ENCODE measurements at regions not wholly inside any gene's neighbourhood (a gene's known extent, or its start where the extent isn't known, plus 50 kb on each side); places are given as distances from the start of the nearest gene placed in this dataset.
"Not testable (repeated sequence)": the region's sequence is repeated elsewhere in the genome, so short reads cannot be mapped to it uniquely, and the experiment has no call there.

DNA sequence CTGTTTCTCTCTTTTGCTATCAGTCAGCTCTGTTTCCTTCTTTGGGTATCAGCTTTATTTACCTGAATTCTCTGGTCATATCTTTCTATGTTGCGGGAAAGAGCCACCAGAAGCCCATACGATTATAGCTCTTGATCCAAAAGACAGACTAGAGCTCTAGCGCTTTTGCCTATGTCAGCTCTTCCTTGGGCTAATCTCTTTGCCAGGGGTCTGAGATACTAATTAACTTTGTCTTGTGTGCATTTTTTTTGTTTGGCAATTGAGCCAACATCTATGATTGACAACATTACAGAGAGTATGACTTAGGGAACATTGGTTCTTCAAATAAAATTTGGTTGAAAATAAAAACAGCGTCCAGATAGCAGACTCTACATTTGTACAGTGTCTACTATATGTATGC is 603.0 kb downstream of the KCTD16 start:
- no peak for DNase-seq

DNA sequence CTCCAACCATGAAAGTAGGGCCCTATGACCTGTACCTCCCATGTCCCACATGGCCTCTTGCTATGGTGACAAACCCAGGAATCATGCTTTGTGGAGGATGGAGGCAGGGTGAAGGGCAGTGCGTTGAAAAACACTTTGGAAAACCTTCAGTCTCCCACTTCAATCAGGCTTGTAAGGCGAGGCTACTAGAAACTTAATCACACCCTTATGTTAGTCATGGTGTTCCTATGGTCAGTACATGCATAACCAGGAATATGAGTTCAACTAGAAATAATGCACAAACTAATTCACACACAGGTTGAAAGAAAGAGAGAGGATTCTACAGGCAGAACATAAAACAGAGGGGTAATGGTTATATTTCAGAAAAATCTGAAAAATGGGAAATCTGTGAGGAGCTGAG is 601.1 kb downstream of the KCTD16 start:
- no peak for DNase-seq

DNA sequence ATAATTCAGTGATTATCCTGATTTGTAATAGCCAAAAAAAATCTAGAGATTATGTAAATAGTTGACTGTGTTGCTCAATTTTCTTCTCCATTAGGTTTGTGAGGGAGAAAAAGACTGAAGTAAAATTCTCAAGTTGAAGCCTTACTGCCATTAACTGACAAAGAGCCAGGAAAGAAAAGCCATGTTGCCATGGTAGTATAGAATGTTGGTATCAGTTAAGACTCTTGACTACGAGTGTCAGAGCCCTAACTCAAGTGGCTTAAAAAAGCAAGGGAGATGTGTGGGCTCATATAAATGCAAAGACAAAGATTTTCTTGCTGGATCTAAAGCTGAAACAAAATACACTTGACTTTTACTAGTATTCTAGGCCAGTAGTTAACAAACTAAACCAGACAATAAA is 571.7 kb downstream of the KCTD16 start:
- DNase-seq = no peak

DNA sequence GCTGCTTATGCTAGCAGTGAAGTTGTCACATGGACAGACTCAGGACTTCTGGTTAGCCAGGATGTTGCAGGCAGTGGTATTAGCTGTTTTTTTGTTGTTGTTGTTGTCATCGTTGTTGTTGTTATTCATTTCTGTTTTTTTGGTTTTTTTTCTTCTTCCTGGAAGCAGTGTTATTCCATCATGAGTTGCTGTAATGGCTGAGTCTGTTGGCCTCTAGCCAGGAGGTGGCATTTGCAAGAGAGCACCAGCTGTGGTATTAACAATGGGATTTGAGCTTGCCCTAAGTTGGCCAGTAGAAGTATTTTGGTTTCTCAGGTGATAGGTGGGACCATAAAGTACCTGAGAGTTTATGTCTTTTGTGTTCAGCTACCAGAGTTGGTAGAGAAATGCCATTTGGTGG is 561.1 kb downstream of the KCTD16 start:
- DNase-seq = no peak

DNA sequence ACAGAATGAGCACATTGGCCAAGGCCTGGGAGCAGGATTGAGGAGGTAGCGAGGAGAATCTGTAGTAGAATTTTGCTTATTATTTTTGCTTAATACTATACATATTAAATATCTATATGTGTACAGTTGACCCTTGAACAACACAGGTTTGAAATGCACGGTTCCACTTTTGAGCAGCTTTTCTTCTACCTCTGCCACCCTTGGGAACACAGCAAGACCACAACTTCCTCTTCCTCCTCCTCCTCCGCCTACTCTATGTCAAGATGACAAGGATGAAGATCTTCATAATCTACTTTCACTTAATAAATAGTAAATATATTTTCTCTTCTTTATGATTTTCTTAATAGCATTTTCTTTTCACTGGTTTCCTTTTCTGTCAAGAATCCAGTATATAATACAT is 541.4 kb downstream of the KCTD16 start:
- DNase-seq = no peak

DNA sequence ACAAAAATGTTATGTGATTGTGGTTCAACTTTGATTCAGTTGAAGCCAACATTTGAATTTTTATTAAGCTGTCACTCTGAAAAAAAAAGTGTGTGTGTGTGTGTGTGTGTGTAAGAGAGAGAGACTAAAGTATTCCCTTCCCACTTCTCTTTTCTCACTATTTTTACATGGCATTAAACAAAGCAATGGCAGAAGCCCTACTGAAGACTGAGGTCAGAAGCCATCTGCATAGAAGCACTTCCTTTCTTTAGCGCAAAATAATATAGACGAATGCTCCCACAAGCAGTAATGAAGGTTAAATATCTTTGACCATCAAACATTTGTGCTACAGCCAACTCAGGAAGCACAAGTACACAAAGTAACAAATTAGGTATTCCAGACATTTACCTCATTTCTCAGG is 540.5 kb downstream of the KCTD16 start:
- no peak for DNase-seq

DNA sequence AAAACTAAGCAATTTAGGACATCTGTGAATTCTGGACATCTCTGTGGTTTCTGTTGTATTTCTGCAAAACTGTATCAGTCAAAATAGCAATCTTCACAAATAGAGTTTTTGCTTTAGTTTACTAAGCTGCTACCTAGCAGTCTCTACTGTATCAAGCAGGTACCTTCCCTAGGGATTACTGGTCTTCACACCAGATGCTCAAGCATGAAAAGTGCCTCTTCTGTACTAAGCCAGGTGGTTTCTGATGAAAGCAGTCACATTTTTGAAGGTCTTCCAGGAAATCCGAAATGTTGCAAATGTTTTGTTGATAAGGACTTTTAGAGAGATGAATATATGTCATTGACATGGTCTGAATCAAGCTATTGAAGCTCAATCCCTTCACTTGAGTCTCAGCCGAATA is 540.0 kb downstream of the KCTD16 start:
- DNase-seq = no peak

DNA sequence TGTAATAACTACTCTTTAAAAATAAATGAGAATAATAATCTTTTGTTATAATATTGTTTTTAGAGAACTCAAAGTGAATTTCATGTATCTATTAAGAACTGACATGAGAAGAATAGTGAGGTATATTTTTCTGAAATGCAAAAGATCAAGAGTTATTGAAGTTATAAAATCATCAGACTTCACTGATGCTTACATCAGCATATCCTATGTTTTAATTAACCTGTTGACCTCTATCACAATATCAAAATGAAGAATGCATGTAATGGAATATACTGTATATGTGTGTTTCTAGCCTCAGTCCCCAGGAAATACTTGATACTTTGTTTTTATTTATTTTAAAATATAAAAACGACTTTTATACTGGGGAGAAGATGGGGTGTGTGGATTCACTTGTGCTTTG is 533.1 kb downstream of the KCTD16 start:
- no peak for DNase-seq

DNA sequence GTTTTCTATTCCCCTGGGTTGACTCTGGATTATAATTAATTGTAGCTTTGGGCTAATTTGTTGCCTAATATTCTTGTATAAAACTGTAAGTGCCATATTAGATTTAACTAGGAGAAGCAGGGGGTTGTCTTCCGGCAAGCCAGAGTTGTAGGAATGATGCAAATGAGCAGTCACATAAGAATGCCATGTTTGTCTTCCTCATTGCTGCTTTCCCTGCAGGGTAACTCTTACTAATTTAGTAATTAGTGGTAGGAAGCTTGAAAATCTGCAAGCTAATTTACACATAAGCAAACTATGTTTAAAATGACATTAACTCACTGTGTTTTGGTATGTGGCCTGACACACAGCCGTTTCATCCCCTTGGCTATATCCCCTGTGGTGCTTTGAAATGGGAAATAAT is 527.8 kb downstream of the KCTD16 start:
- no peak for DNase-seq

GRCh38 chr5:144697847-144698262 is 527.2 kb downstream of the KCTD16 start:
- DNase-seq = peak; percentile 99

DNA sequence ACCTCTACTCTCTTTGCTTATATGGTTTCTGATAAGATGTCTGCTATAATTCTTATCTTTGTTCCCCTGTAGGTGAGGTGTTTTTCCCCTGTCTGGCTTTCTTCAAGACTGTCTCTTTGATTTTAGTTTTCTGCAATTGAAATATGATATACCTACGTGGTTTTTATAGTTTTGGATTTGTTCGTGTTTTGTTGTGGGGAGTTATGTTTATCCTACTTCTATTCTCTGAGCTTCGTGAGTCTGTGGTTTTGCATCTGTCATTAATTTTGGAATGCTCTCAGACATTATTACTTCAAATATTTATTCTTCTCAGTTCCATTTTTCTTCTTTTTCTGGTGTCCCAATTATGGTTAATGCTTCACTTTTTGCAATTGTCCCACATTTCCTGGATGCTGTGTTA is 521.3 kb downstream of the KCTD16 start:
- DNase-seq = peak; percentile 22

DNA sequence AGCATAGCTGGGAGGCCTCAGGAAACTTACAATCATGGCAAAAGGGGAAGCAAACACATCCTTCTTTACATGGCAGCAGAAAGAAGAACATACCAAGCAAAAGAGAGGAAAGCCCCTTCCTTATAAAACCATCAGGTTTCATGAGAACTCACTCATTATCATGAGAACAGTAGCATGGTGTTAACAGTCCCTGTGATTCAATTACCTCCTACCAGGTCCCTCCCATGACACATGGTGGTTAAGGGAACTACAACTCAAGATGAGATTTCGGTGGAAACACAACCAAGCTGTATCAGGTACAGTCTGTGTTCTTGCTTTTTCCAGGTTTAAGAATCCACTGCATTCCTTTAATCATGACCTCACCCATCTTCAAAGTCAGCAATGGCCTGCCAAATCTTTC is 514.2 kb downstream of the KCTD16 start:
- no peak for DNase-seq

GRCh38 chr5:144680711-144681110 is 510.0 kb downstream of the KCTD16 start:
- no peak for DNase-seq

DNA sequence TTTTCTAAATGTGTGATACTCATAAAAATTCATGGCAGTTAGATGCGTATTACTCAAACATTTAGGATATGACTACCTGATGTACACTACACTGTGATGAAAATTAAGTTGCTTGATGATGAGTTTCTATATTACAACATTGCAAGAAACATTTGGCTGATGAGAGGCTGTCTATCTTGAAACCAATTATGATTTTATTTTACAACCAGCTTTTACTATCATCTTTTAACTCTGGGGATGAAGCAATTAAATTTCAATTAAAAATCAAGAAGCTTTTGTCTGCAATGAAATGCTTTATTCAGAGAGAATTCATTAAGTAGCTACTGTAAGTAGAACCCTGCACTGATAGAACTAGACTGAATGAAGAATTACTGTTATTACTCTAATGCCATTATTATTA is 500.4 kb downstream of the KCTD16 start:
- no peak for DNase-seq

DNA sequence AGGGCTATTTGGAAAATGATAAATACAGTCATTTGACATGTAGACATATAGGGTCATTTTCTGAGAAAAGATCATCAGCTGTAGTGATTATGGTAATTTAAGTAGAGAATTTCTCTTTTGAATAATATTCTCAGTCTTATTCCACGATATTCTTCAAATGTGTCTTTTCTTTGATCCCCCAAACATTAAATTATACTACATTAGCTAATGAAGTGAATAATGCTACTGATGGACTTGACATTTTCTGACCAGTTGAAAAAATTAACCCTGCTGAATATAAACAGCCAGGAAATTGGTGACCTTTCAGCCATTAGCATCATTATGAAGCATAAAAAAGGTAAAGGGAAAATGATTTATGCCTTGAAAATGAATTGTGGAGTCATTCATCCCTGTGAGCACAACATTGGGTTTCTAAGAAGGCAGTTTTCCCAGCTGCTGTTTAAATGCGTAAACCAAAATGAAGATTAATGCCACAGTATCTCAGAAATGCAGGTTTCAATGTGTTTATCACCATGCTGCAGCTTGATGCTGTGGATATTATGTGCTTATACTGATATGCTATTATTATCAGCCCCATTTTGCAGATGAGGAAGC is 489.1 kb downstream of the KCTD16 start:
- no peak for DNase-seq

- no peak for DNase-seq
These were observed 473.6 kb downstream of the KCTD16 start for GRCh38 chr5:144644317-144644716.

DNA sequence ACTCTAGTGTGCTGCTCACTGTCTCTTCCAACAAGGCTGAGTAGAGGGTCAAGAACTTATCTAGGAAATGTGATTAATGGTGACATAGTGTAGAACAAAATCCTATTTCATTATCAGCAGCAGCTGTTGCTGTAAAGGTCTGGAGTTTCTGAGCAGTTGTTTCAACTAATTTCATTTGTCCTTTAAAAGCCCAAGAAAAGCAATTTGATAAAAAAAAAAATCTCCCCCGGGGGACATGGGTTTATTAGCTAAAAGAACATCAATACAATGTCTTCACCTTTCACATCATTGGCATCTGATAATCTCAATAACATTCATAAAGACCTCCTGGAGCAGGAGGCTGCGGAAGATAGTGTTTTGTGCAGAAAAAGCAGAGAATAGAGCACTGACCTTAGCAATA is 468.1 kb downstream of the KCTD16 start:
- no peak for DNase-seq

GRCh38 chr5:144634138-144634537 is 463.5 kb downstream of the KCTD16 start:
- no peak for DNase-seq

DNA sequence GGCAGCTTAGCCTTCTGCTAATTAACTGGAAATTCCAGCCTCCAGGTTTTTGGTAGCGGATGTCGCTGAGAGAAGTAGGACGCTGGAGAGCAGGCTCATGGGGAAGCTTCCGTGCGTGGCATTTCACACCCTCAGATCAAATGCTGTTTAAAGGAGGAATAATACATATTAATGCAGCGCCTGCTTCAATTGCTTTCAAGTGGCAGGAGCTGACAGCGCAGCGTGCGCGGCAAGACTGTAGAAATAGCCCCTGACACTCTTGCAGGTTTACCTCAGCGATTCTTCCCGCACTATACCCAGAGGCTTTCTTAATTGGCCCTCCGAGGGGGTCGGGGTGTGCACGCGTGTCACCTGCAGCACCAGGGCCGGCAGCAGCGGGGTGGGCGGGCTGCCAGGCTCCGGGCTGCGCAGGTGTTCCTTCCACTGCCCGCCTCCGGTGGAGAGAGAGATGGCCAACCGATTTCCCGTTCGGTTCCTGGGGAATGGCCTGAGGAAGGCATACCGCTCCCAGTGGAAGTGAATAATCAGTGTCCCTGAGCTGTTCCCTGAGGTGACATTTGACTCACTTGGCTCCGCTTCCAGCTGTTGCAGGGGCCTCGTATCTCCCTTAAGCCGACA is 427.9 kb downstream of the KCTD16 start:
- DNase-seq = no peak

DNA sequence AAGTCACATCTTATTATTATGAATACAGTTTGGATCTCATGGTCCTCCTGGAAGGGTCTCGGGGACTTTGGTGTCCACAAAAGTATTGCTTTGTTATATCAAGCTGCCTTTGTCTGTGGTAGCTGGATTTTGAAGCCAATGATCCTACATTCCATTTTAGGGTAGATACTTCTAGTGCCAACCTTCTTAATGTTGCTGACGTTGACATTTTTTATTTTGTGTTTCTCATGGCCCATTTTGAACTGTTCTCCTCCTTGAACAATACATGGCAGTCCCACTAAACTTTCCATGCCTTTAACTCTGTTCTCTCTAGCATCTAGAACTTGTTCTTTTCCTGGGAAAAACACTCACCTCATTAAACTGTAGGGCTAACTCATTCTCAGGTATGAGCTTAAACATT is 425.8 kb downstream of the KCTD16 start:
- no peak for DNase-seq

DNA sequence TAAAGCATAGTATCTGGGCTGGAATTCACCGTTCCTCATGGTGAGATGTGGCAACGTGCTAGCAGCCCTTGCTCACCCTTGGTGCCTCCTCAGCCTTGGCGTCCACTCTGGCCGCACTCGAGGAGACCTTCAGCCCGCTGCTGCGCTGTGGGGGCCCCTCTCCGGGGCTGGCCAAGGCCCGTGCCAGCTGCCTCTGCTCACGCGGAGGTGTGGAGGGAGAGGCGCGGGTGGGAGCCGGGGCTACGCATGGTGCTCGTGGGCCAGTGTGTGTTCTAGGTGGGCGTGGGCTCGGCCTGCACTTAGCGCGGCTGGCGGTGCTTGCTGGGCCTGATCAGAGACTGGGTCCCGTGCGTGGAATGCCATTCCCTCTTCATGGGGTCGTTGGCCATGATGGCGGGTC is 424.2 kb downstream of the KCTD16 start:
- DNase-seq = no peak

DNA sequence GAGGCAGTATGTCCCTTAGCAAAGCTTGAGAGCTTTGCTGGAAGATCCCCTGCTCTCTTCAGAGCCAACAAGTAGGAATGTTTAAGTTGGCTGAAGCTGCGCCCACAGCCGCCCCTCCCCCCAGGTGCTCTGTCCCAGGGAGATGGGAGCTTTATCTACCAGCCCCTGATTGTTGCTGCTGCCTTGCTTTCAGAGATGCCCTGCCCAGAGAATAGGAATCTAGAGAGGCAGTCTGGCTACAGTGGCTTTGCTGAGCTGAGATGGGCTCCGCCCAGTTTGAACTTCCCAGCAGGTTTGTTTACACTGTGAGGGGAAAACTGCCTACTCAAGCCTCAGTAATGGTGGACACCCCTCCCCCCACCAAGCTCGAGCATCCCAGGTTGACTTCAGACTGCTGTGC is 423.6 kb downstream of the KCTD16 start:
- not testable (repeated sequence) for DNase-seq

- DNase-seq = no peak
These were observed 415.0 kb downstream of the KCTD16 start for GRCh38 chr5:144585681-144586080.

DNA sequence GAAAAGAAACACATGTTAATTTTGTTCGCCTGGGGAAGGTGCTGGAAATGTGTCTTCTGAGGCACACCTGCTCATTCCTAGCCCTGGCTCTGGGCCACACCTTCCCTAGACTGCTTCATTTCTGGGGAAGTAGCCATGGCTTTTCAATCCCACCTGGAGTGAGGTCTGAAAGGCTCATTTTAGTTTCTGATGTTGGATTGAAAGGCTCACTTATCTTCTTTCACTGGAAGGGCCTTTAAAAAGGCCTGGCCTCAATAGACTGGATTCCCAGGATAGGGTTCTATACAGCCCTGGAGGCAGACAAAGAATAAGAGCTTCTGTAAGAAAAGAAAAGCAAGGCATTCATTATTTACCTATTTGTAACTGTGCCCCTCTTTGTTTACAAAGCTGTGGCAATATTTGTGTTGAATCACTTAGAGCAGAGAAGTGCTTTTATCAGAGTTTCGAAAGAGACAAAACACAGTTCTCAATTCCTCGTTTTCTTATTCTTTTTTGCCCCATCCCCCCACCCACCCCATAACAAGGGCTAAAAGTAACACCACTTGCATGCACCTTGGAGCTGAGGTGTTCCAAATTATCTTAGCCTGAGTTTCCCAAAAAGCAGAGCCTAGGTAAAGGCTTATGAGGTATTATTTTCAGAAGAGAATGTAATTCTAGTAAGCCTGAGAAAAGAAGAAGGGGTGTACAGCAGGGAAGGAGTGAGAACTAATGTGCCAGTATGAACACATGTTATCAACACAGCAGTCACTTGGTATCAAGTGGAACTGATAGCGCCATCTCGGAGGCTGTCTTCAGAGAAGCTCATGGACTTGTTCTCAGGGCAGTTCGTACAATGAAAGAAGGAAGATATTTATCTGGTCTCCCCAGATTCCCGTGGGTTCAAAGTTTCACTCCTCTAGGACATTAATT is 413.1 kb downstream of the KCTD16 start:
- no peak for DNase-seq
